Erythroblast (primary cell): ENCODE measurements at regions not wholly inside any gene's neighbourhood (a gene's known extent, or its start where the extent isn't known, plus 50 kb on each side); places are given as distances from the start of the nearest gene placed in this dataset.

Source experiments
- GATA1 ChIP-seq: IDR thresholded peaks from 2 replicates; pipeline ENCODE4 v1.6.1; 2011; ENCODE audit warnings: low read depth, mild to moderate bottlenecking, control low read depth, low read length, moderate library complexity
- POLR2A ChIP-seq: IDR thresholded peaks from 2 replicates; pipeline ENCODE4 v1.6.1; 2011; ENCODE audit warnings: mild to moderate bottlenecking, low read length

DNA sequence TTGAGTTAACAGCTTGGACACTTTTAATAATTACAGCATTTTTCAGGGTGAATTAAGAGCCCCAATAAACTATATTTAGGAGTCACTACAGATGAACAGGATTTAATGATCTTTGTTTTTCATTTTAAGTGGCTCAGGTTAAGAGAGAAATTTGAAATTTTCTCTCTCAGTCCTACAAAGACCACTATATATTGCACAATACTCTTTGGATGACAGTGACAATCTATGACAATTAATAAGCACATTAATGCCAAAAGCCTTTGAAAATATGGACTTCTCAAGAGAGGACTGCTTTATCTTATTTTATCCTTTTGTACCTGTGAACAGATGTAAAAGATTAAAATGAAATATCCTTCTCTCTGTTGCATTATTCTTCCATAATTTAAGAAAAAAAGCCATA is 151.1 kb upstream of the IRX5 start:
- no peak for TF ChIP-seq POLR2A
- TF ChIP-seq GATA1: no peak
